SK-N-SH treated with all-trans-retinoic acid at 6 μM for 48 hours (cell line): ENCODE measurements at regions not wholly inside any gene's neighbourhood (a gene's known extent, or its start where the extent isn't known, plus 50 kb on each side); places are given as distances from the start of the nearest gene placed in this dataset.

Source experiments
- ATAC-seq: fragments of 200-7000 bp; cut with Tn5 transposase; 3 replicates; pipeline ENCODE4 v1.9.1; 2020; ENCODE audit warnings: mild to moderate bottlenecking, moderate library complexity
- ARNTL ChIP-seq: fragments of 450-650 bp; formaldehyde crosslinking; IDR thresholded peaks from 2 replicates; pipeline ENCODE4 v1.5.0; 2020; ENCODE audit warnings: low read depth, mild to moderate bottlenecking, moderate library complexity, borderline replicate concordance
- BACH2 ChIP-seq: fragments of 250-450 bp; sonication (Bioruptor Pico); IDR thresholded peaks from 2 replicates; pipeline ENCODE4 v1.9.0; 2021; ENCODE audit warnings: mild to moderate bottlenecking, borderline replicate concordance
- CSDC2 ChIP-seq: fragments of 250-450 bp; sonication (Bioruptor Pico); IDR thresholded peaks from 2 replicates; pipeline ENCODE4 v1.5.0; 2020; ENCODE audit warnings: mild to moderate bottlenecking, moderate library complexity
- CSRNP3 ChIP-seq: fragments of 250-450 bp; sonication (Bioruptor Pico); IDR thresholded peaks from 2 replicates; pipeline ENCODE4 v1.5.1; 2021; ENCODE audit warnings: mild to moderate bottlenecking, moderate library complexity
- ESRRG ChIP-seq: fragments of 250-450 bp; sonication (Bioruptor Pico); IDR thresholded peaks from 2 replicates; pipeline ENCODE4 v1.6.1; 2021; ENCODE audit warnings: mild to moderate bottlenecking
- GLIS3 ChIP-seq: fragments of 250-450 bp; sonication (Bioruptor Pico); IDR thresholded peaks from 2 replicates; pipeline ENCODE4 v1.5.0; 2020; ENCODE audit warnings: mild to moderate bottlenecking, moderate library complexity
- ISL1 ChIP-seq: fragments of 250-450 bp; sonication (Bioruptor Pico); IDR thresholded peaks from 2 replicates; pipeline ENCODE4 v2.1.2; 2022; ENCODE audit warnings: mild to moderate bottlenecking, moderate library complexity
- OSR1 ChIP-seq: fragments of 250-450 bp; sonication (Bioruptor Pico); IDR thresholded peaks from 2 replicates; pipeline ENCODE4 v1.8.0; 2022; ENCODE audit warnings: moderate library complexity, mild to moderate bottlenecking, inconsistent platforms
- PATZ1 ChIP-seq: fragments of 250-450 bp; sonication (Bioruptor Pico); IDR thresholded peaks from 2 replicates; pipeline ENCODE4 v1.8.0; 2020; ENCODE audit warnings: mild to moderate bottlenecking, moderate library complexity, borderline replicate concordance
- POU6F1 ChIP-seq: fragments of 250-450 bp; sonication (Bioruptor Pico); IDR thresholded peaks from 2 replicates; pipeline ENCODE4 v1.8.0; 2021; ENCODE audit warnings: low read depth, mild to moderate bottlenecking, moderate library complexity, borderline replicate concordance
- PPARA ChIP-seq: fragments of 250-450 bp; sonication (Bioruptor Pico); IDR thresholded peaks from 2 replicates; pipeline ENCODE4 v1.5.0; 2020; ENCODE audit warnings: mild to moderate bottlenecking, borderline replicate concordance
- RARB ChIP-seq: fragments of 250-450 bp; sonication (Bioruptor Pico); IDR thresholded peaks from 2 replicates; pipeline ENCODE4 v1.8.0; 2021; ENCODE audit warnings: mild to moderate bottlenecking, moderate library complexity
- SNAI2 ChIP-seq: fragments of 250-450 bp; sonication (Bioruptor Pico); IDR thresholded peaks from 2 replicates; pipeline ENCODE4 v1.5.0; 2020; ENCODE audit warnings: mild to moderate bottlenecking, moderate library complexity
- TCF4 ChIP-seq: fragments of 250-450 bp; sonication (Bioruptor Pico); IDR thresholded peaks from 2 replicates; pipeline ENCODE4 v1.8.0; 2021; ENCODE audit warnings: mild to moderate bottlenecking, moderate library complexity, borderline replicate concordance
- TOX ChIP-seq: fragments of 250-450 bp; sonication (Bioruptor Pico); IDR thresholded peaks from 2 replicates; pipeline ENCODE4 v1.8.0; 2021; ENCODE audit warnings: mild to moderate bottlenecking, moderate library complexity, borderline replicate concordance
- TSHZ2 ChIP-seq: fragments of 250-450 bp; sonication (Bioruptor Pico); IDR thresholded peaks from 2 replicates; pipeline ENCODE4 v1.5.0; 2020; ENCODE audit warnings: mild to moderate bottlenecking, moderate library complexity
- ZC3H10 ChIP-seq: fragments of 250-450 bp; sonication (Bioruptor Pico); IDR thresholded peaks from 2 replicates; pipeline ENCODE4 v1.5.1; 2021; ENCODE audit warnings: mild to moderate bottlenecking, moderate library complexity
- ZFP3 ChIP-seq: fragments of 250-450 bp; sonication (Bioruptor Pico); IDR thresholded peaks from 2 replicates; pipeline ENCODE4 v1.5.0; 2020; ENCODE audit warnings: mild to moderate bottlenecking, moderate library complexity
- ZFP30 ChIP-seq: fragments of 450-650 bp; formaldehyde crosslinking; IDR thresholded peaks from 2 replicates; pipeline ENCODE4 v1.5.0; 2022; ENCODE audit warnings: mild to moderate bottlenecking, moderate library complexity
- ZNF565 ChIP-seq: fragments of 450-650 bp; formaldehyde crosslinking; conservative IDR thresholded peaks from 2 replicates; pipeline ENCODE4 v1.5.0; 2020; ENCODE audit warnings: low read depth, mild to moderate bottlenecking, moderate library complexity
- ZNF70 ChIP-seq: fragments of 450-650 bp; formaldehyde crosslinking; IDR thresholded peaks from 2 replicates; pipeline ENCODE4 v1.5.0; 2020; ENCODE audit warnings: mild to moderate bottlenecking, moderate library complexity
- ZNF8 ChIP-seq: fragments of 450-650 bp; formaldehyde crosslinking; IDR thresholded peaks from 2 replicates; pipeline ENCODE4 v1.5.0; 2020; ENCODE audit warnings: mild to moderate bottlenecking, moderate library complexity

- peak; percentile 35 for ATAC-seq
- no peak for TF ChIP-seq PPARA (CRISPR knock-in tag)
- TF ChIP-seq RARB (CRISPR knock-in tag) = no peak
- no peak for TF ChIP-seq ISL1 (CRISPR knock-in tag)
- no peak for TF ChIP-seq ESRRG (CRISPR knock-in tag)
- no peak for TF ChIP-seq SNAI2 (CRISPR knock-in tag)
- TF ChIP-seq GLIS3 (CRISPR knock-in tag) = no peak
- no peak for TF ChIP-seq ZNF565 (CRISPR knock-in tag)
- TF ChIP-seq ZC3H10 (CRISPR knock-in tag) = no peak
- no peak for TF ChIP-seq ARNTL (CRISPR knock-in tag)
- TF ChIP-seq ZNF8 = no peak
- no peak for TF ChIP-seq ZFP30 (CRISPR knock-in tag)
- TF ChIP-seq ZFP3 = no peak
- TF ChIP-seq ZNF70 = no peak
- TF ChIP-seq TCF4 (CRISPR knock-in tag) = no peak
- TF ChIP-seq, all 23 proteins: peak for 0
Observed at GRCh38 chr17:65388911-65389310, 172.5 kb downstream of the AXIN2 start.

- ATAC-seq = no peak
- no peak for TF ChIP-seq BACH2 (CRISPR knock-in tag)
- no peak for TF ChIP-seq PATZ1 (CRISPR knock-in tag)
- TF ChIP-seq ARNTL (CRISPR knock-in tag) = no peak
- TF ChIP-seq RARB (CRISPR knock-in tag) = no peak
- no peak for TF ChIP-seq OSR1
- no peak for TF ChIP-seq ISL1 (CRISPR knock-in tag)
- TF ChIP-seq TCF4 (CRISPR knock-in tag) = no peak
- no peak for TF ChIP-seq TOX (CRISPR knock-in tag)
- no peak for TF ChIP-seq ZNF70
- no peak for TF ChIP-seq ZNF565 (CRISPR knock-in tag)
- TF ChIP-seq SNAI2 (CRISPR knock-in tag) = no peak
- no peak for TF ChIP-seq PPARA (CRISPR knock-in tag)
- no peak for TF ChIP-seq TSHZ2 (CRISPR knock-in tag)
- TF ChIP-seq CSRNP3 (CRISPR knock-in tag) = no peak
- no peak for TF ChIP-seq POU6F1
- no peak for TF ChIP-seq CSDC2 (CRISPR knock-in tag)
- no peak for TF ChIP-seq GLIS3 (CRISPR knock-in tag)
Observed at GRCh38 chr17:65387322-65387721, 174.1 kb downstream of the AXIN2 start.

- no peak for TF ChIP-seq TSHZ2 (CRISPR knock-in tag)
- TF ChIP-seq ZNF565 (CRISPR knock-in tag) = no peak
- TF ChIP-seq SNAI2 (CRISPR knock-in tag) = no peak
- ATAC-seq = no peak
Observed at GRCh38 chr17:65385726-65386125, 175.7 kb downstream of the AXIN2 start.
